ENCODE measurements at regions not wholly inside any gene's neighbourhood (a gene's known extent, or its start where the extent isn't known, plus 50 kb on each side); places are given as distances from the start of the nearest gene placed in this dataset.
"Not testable (repeated sequence)": the region's sequence is repeated elsewhere in the genome, so short reads cannot be mapped to it uniquely, and the experiment has no call there.

GRCh38 chr13:80082396-80083080 lies 258.4 kb downstream of the SPRY2 start:
- no peak for DNase-seq

GRCh38 chr13:80074811-80075210 lies 266.1 kb downstream of the SPRY2 start:
- DNase-seq = no peak

DNA sequence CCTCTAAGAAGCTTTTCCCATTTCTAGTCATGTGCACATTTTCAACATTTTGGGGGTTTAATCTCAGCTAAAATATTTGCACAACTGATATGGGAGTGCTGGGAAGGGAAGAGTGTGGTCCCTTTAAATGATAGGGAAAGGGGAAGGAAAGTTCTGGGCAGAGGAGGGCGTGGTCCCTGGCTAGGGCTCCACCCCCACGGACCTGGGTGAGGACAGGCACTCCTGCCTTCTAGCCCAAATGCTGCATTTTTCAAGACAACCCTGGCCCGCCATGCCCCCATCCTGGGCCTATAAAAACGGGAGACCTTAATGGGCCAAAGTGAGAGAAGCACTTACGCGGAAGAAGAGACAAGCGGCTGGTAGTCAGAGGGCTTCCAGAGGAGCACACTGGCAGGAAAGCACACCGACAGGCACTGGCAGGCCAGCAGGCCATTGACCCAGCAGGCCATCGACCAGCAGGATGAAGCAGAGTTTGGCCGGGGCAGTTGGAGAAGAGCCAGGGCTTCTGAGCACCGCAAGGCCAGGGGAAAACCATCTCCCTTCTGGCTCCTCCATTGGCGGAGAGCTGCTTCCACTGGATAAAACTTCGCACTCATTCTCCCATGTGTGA lies 266.7 kb downstream of the SPRY2 start:
- no peak for DNase-seq

GRCh38 chr13:80072231-80072630 lies 268.7 kb downstream of the SPRY2 start:
- no peak for DNase-seq

GRCh38 chr13:80070024-80070703 lies 270.8 kb downstream of the SPRY2 start:
- no peak for DNase-seq

DNA sequence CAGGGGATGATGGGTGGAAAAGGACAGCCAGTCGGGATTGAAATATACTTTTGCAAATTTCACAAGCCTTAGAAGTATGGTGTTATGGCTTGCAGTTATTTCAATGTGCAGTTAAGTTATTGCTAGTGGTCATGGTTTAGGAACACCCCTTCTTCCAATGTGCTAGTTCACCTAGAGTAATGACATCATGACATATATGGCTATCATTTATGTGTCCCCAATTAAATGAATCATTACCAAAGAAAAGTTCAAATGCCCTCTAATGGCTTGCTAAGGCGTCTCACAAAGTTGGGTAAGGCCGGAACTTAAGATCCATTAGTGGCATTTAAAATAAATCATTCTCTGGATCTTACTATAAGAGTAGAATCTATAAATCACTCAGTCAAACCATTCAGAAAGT lies 271.6 kb downstream of the SPRY2 start:
- no peak for DNase-seq

- DNase-seq = no peak
Observed at GRCh38 chr13:80065996-80066395, 274.9 kb downstream of the SPRY2 start.

- DNase-seq = not testable (repeated sequence)
Observed at GRCh38 chr13:80062416-80062815, 278.5 kb downstream of the SPRY2 start.

DNA sequence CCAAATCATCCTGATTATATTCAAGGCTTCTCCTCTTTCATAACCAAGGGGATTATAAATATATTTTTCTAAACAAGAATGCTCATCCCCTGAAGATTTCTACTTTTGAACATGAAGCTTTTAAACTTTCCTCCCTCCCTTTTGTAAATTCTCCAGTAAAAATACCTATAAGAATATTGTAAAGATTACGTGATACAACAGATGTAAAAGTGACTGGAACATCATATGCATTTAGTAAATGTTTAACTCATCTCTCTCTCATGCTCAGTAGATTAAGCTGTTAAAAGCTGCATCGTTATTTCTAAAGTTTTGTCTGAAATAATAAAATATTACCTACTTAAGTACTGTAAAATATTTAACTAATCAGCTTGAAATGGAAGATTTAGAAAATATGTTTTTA lies 281.1 kb downstream of the SPRY2 start:
- no peak for DNase-seq

- no peak for DNase-seq
Observed at GRCh38 chr13:80058626-80059025, 282.3 kb downstream of the SPRY2 start.

DNA sequence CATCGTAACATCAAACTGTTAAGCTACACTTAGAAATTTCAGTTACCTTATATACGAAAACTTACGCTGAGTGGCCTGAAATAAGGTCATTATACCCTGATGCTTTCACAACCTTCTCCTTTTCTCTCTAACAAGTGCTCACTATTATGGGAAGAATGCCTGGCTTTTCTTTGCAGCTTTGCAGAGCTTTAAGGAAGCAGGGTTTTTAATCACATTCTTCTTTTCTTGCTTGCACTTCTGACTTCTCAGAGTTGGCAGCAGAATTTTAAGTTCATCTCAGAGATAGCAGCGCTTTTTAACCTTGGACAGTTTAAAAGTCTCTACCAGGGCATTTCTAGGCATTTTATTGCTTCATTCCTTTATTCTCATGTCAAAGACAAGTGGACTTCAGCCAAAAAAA lies 285.1 kb downstream of the SPRY2 start:
- DNase-seq = no peak

DNA sequence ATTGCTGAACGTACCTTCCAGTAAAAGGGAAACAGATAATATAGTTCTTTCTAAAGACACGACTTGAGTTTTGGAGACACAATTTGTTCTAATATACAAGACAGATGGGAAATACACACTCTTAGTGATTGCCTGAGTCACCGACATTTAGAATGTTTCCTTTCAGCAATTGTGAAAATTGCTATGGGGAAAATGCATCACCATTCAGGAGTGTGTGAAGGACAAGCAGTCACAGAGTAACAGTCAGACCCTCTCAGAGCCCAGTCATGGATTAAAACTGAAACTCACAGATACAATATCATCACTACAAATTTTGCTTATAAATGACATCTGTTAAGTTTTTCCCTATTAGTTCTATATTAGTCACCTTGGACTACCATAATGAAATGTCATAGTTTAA lies 286.1 kb downstream of the SPRY2 start:
- no peak for DNase-seq

DNA sequence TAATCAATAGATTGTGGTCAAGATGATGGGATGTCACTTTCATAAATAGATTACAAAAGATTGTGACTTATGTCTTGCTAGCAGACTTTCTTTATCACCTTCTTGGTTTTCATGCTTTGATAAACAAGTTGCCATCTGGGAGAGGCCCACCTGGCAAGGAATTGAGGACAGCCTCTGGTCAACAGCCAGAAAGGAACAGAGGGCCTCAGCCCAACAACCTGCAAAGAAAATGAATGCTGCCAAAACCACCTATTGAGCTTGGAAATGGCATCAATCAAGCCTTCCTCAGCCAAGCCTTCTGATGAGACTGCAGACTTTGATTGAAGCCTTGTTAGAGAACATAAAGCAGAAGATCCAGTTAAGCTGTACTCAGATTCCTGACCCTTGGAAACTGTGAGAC lies 288.6 kb downstream of the SPRY2 start:
- no peak for DNase-seq

DNA sequence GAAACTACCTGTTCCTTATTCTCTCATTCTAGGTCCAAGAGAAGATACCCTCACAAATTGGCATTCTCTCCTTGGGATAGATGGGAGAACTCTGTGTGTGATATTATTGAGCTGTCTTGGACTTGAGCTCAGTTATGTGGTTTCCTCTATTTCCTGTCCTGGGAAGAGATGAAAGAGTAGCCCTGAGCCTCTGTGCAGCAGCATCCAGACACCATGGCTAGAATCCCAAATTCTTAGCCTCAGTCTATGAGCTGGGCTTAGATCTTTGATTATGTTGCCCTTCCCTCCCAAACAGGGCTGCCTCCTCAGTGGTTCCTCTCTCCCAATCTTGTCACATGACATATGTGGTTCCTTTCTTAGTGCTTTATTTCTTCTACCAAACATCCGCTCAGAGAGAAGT lies 290.7 kb downstream of the SPRY2 start:
- DNase-seq = no peak

DNA sequence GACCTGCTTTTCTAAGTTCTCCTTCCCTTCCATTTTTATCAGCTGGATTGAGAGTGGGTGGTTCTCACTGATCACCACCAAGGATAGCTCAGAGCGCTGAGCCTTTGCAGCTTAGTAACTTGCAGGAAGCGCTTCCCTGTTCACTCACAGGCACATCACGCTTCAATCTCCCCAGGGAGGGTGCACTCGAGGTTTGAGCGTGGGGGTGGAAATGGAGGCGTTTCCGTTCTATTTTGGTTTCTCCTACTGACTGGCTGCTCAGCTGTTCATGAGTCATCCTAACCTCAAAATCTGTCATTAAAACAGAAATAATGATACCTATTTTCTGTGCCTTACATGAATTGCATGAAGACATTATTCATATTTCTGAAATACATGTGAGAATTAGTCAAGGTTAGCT lies 292.1 kb downstream of the SPRY2 start:
- DNase-seq = peak; percentile 60

DNA sequence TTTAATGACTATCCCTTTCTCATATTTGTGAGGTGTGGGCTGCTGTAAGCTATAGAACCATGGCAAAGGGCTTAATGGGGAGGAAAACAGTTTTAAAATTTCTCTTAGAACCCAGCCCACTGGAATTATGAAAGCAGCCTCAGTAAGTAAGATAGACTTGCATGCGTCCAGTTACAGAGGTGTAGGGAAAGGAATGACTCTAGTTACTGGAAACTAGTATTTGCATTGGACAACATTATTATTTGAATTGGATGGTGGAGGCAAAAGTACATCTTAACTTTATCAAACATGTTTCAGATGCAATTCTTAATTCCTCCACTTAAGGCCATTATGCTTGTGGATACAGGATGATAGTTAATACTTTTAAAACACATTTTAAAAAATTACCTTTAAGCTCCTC lies 292.9 kb downstream of the SPRY2 start:
- no peak for DNase-seq

DNA sequence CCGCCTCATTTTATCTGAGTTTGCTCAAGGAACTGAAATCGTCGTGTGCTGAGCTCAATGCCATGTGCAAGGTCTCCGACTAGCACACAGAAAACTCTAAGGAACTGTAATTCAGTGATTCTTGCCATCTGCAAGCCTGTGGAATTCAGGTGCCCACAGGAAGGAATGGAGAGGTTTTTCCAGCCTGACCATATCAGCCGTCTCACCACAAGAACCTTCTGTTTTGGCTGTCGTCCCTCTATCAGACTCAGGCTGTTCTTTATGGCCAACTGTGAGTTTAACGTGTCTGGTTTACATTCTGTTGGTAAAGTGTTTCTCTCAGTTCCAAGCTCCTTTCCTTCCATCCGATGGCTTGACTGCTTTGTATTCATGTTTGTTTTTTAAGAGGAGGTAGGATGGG lies 293.5 kb downstream of the SPRY2 start:
- no peak for DNase-seq

GRCh38 chr13:80040981-80041317 lies 300.0 kb downstream of the SPRY2 start:
- no peak for DNase-seq

DNA sequence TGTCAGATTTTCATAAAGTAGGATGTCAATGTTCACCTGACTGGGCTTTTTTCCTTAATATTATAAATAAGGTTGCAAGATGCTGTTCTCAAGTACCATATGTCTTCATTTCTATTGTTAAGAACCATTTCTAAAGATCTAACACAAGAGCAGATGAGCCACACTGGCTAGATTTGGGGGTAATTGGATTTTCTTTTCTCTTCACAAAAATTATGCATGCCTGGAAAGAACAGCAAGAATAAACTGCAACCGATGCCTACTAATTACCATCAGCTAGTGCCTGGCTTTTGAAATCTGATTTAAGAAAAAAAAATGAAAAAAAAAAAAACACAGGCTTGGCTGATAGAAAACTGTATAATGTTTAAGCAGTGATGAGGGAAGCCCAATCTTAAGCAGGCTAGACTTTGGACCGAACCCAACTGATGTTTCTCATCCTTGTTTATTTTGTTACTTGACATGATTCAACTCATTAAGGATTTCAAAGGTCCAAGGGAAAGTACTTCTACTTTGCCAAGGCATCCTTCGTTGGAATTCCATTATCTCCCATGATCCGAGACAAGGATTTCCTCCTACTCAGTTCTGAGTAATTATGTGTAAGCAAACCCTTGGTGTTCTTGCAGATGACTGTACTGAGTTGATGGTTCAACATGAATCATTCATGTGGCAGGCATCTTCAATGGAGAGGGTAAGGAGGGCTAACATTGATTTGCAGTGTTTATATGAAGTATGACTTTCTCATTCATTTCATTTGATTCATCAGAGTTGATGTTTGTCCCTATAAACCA lies 300.5 kb downstream of the SPRY2 start:
- peak; percentile 66 for DNase-seq

DNA sequence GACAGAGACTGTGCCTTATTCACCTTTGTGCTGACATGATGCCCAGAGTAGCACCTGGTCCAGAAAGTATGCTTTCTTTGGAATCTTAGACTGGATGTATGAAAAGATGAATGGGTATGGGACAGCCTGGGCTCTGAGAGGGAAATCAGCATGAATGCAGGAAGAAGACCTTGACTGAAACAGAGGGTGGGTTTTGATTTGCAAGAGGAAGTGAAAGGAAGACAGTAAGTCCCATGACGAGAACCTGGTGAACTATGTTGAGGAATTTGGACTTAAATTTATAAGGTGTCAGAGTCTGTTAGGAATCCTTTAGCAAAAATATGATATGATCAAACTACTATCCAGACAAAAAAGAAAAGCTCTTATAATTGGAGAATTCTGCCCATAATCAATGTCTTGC lies 301.9 kb downstream of the SPRY2 start:
- DNase-seq = no peak

GRCh38 chr13:80038371-80038770 lies 302.6 kb downstream of the SPRY2 start:
- no peak for DNase-seq

- no peak for DNase-seq
Observed at GRCh38 chr13:80037505-80037888, 303.4 kb downstream of the SPRY2 start.

Measured in left kidney (tissue), 1 donor.